MV-4-11 (cell line): ENCODE measurements at regions not wholly inside any gene's neighbourhood (a gene's known extent, or its start where the extent isn't known, plus 50 kb on each side); places are given as distances from the start of the nearest gene placed in this dataset.
"Not testable (repeated sequence)": the region's sequence is repeated elsewhere in the genome, so short reads cannot be mapped to it uniquely, and the experiment has no call there.

Source experiments
- DNase-seq: peaks from one replicate; lab custom pipeline; 2025; lab: John Stamatoyannopoulos, UW

- peak; percentile 15 for DNase-seq
Measured at GRCh38 chr9:111276431-111277128, 53.4 kb downstream of the OR2K2 start.

DNA sequence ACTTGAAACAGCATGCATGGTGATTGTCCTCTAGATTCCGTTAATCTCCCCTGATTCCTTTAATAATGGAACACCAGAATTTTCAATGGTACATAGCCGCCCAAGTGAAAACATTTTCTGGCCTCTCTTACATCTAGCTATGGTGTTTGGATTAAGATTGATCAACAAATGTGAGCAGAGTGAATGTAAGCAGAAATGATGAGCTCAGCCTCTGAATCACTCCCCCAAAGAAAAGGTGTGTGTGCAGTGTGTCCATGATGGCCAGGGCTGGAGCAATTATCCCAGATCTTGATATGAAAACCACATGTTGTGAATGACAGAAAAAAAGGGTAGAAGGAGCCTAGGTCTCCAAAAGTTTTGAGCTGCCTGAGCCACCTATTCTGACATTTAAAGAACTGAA lies 55.3 kb downstream of the OR2K2 start:
- DNase-seq: no peak

GRCh38 chr9:111272581-111272980 lies 57.4 kb downstream of the OR2K2 start:
- DNase-seq: no peak

GRCh38 chr9:111271481-111272080 lies 58.4 kb downstream of the OR2K2 start:
- DNase-seq: no peak

- no peak for DNase-seq
Measured at GRCh38 chr9:111271047-111271446, 59.0 kb downstream of the OR2K2 start.

- not testable (repeated sequence) for DNase-seq
Measured at GRCh38 chr9:111266024-111266423, 64.0 kb downstream of the OR2K2 start.

DNA sequence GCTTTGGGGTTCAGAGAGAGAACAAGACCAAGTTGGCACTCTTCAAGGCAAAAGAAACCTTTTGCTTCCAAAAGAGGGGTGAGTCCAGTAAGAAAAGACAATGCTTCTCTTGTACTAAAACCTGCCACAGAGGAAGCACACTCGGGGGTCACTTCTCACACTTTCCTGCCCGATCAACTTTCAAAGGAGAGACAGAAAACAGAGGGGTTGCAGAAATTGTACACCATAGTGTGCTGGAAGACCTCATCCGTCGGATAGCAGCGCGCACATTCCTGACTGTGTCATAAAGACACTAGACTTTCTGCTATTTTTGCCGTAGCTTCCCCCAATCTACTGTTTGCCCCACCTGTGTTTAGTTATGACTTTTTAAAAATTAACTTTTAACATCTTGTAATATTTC lies 66.9 kb downstream of the OR2K2 start:
- no peak for DNase-seq

GRCh38 chr9:111258875-111259271 lies 71.2 kb downstream of the OR2K2 start:
- no peak for DNase-seq

DNA sequence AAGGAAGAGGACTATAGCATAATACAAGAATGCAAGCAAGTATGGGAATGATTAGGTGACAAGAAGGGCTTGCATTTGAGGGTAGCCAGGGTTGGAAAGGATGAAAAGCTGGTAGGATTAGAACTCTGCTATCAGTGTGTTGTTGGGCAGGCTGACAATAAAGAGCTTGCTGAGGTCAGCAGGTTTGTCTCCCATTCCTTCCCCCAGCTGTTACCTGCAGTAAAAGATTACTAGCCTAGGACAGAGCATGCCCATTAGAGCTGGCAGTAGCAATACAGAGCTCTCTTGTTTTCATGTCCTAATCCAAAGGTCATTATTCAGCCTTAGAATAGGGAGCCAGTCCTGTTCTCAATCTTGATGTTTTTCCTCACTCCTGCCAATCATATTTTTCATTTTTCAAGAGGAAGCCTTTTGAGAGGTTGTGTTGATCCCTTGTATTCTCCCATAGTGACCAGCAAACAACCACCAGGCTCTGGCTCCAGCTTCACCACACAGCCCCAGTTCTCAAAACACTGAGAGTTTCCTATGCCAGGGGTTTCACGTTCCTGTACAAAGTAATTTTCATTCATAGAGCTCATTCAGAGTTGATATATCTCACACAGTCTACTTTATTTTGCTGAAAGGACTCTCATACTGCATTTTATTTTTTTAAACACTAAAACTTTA lies 71.7 kb downstream of the OR2K2 start:
- no peak for DNase-seq

GRCh38 chr9:111253742-111254437 lies 76.1 kb downstream of the OR2K2 start:
- DNase-seq: peak; percentile 69

DNA sequence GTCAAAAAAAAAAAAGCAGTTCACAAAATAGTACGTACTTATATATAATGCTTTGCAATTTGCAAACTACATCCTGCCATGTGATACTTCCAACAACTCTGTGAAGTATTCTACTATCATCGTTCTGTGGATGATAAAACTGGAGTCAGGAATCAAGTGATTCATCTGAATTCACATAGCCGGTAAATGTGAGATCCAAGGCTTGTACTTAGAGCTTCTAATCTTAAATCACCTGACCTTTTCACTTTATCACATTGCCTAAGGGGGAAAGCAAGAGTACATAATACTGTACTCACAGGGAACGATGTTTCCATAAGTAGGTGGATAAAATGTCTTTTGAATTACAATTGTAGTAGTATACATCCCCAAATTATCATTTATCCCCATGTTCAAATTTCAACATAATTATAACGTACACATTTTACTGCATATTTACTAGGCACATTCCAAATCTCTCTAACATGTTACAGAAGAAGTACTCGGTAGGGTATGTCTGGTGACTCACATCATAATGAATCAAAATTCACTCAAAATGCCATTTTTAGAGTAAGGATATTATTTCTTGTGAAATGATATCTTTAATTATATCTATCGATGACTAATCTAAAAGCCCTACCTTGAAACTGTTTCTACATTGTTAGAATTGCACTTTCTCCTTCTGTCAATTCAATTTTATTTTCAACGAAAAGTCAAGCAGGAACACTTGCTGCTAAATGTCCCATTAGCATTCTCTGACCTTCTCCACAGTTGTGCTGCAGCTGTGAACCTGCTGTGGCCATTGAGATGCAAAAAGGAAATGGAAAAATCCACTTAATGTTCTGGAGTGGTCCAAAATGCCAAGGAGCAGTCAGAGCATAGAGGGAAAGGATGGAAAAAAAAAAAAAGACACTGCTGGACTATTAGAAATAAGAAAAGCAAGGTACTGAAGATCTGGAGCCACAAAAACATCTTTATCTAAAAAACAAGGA lies 78.9 kb downstream of the OR2K2 start:
- no peak for DNase-seq

DNA sequence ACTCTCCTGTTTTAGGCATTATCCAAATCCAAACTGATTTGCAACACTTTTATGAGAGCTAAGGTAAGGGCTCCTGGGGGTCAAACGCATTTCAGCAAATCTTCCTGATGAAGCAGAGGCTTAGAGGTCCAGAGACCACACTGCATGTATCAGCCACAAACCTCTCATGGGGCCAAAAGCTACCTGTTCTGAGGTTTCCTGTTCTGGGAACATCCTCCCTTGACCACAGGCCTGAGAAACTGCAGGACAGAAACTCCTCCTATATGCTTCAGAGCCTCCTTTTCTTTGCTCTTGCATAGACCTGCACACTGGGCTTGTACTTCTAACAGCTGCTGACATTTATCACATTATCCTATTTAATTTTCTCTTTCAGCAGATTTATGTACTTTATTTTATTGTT lies 92.6 kb downstream of the OR2K2 start:
- DNase-seq: no peak

- no peak for DNase-seq
Measured at GRCh38 chr9:111236332-111236731, 93.7 kb downstream of the OR2K2 start.

- no peak for DNase-seq
Measured at GRCh38 chr9:111233963-111234362, 96.1 kb downstream of the OR2K2 start.

GRCh38 chr9:111232997-111233790 lies 96.8 kb downstream of the OR2K2 start:
- no peak for DNase-seq

DNA sequence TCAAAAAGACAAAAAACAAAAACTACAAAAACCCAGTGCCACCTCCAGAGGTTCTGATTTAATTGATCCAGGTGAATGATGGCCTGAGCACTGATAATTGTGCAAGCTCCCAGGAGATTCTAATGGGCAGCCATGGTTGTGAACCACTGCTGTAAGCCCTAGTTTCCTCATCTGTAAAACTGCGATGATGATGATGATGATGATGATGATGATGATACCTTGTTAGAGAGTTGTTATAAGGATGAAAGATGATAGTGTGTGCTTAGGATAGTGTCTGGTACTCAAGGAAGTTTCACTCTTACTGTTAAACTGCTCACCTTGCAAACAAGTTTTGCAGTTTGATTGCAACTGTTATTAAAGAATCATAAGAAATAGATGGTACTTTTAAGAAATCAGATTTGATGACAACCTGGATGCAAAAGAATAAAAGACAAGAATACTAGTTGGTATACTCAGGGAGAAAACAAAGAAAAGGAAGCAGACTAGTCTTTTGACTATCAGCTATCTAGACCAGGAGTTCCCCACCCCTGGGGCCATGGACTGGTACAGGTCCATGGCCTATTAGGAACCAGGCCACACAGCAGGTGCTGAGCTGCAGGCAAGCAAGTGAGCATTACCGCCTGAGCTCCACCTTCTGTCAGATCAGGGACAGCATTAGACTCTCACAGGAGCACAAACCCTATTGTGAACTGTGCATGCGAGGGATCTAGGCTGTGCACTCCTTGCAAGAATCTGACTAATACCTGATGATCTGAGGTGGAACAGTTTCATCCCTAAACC lies 98.0 kb downstream of the OR2K2 start:
- no peak for DNase-seq

GRCh38 chr9:111222757-111223156 lies 107.3 kb downstream of the OR2K2 start:
- no peak for DNase-seq

- DNase-seq: no peak
Measured at GRCh38 chr9:111212874-111213273, 117.2 kb downstream of the OR2K2 start.

DNA sequence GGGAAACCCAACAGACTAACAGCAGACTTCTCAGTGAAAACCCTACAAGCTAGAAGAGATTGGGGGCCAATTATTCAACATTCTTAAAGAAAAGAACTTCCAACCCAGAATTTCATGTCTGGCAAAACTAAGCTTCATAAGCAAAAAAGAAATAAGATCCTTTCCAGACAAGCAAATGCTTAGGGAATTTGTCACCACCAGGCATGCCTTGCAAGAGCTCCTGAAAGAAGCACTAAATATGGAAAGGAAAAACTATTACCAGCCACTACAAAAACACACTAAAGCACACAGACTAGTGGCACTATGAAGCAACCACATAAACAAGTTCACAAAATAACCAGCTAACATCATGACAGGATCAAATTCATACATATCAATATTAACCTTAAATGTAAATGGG lies 131.1 kb downstream of the OR2K2 start:
- no peak for DNase-seq

DNA sequence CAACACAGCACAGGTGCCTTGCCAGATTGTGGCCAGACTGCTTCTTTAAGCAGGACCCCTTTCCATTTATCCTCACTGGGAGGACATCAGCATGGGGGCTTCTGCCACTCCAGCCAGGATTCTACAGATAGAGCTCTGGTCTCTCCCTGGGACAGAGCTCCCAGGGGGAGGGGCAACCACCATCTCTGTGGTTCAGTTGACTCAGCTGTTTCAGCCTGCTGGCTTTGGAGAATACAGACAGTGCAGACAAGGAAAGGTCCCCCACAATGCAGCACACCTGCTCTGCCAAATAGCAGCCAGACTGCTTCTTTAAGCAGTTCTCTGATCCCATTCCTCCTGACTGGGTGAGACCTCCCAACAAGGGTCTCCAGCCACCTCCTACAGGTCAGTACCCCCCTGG lies 132.8 kb downstream of the OR2K2 start:
- DNase-seq: no peak
